HEK293T (cell line): ENCODE measurements at regions not wholly inside any gene's neighbourhood (a gene's known extent, or its start where the extent isn't known, plus 50 kb on each side); places are given as distances from the start of the nearest gene placed in this dataset.

Experiments used
- BHLHE40 ChIP-seq: fragments of 450-650 bp; IDR thresholded peaks from 2 replicates; pipeline ENCODE4 v1.6.1; 2016; ENCODE audit warnings: mild to moderate bottlenecking, moderate library complexity, borderline replicate concordance
- ELF4 ChIP-seq: fragments of 450-650 bp; IDR thresholded peaks from 2 replicates; pipeline ENCODE4 v1.6.1; 2017; ENCODE audit warnings: antibody characterized with exemption
- FOXA1 ChIP-seq: fragments of 450-650 bp; IDR thresholded peaks from 2 replicates; pipeline ENCODE4 v1.6.1; 2016; ENCODE audit warnings: mild to moderate bottlenecking
- FOXK2 ChIP-seq: fragments of 450-650 bp; IDR thresholded peaks from 2 replicates; pipeline ENCODE4 v1.6.1; 2016; ENCODE audit warnings: mild to moderate bottlenecking
- FOXM1 ChIP-seq: fragments of 450-650 bp; IDR thresholded peaks from 2 replicates; pipeline ENCODE4 v1.6.1; 2017; ENCODE audit warnings: mild to moderate bottlenecking, borderline replicate concordance
- NFRKB ChIP-seq: fragments of 450-650 bp; IDR thresholded peaks from 2 replicates; pipeline ENCODE4 v1.6.1; 2016; ENCODE audit warnings: mild to moderate bottlenecking, moderate library complexity
- SP1 ChIP-seq: fragments of 450-650 bp; IDR thresholded peaks from 2 replicates; pipeline ENCODE4 v1.6.1; 2017
- SUZ12 ChIP-seq: fragments of 450-650 bp; IDR thresholded peaks from 2 replicates; pipeline ENCODE4 v1.6.1; 2016; ENCODE audit warnings: mild to moderate bottlenecking
- TARDBP ChIP-seq: fragments of 450-650 bp; IDR thresholded peaks from 2 replicates; pipeline ENCODE4 v1.6.1; 2016
- ZNF384 ChIP-seq: fragments of 450-650 bp; IDR thresholded peaks from 2 replicates; pipeline ENCODE4 v1.6.1; 2016

GRCh38 chr15:39465843-39466749, 114.8 kb upstream of the THBS1 start:
- TF ChIP-seq ZNF384 (no peak), SP1 (no peak), FOXA1 (no peak), NFRKB (no peak), BHLHE40 (no peak), TARDBP (no peak), FOXK2 (no peak), ELF4 (no peak), FOXM1 (no peak), SUZ12 (no peak)
